ENCODE measurements at regions not wholly inside any gene's neighbourhood (a gene's known extent, or its start where the extent isn't known, plus 50 kb on each side); places are given as distances from the start of the nearest gene placed in this dataset.
"Not testable (repeated sequence)": the region's sequence is repeated elsewhere in the genome, so short reads cannot be mapped to it uniquely, and the experiment has no call there.

GRCh38 chr9:135404451-135405144 lies 75.0 kb upstream of the PPP1R26 start:
- DNase-seq (ENCODE audit: low read depth) = no peak
- TF ChIP-seq, protein P1, sequence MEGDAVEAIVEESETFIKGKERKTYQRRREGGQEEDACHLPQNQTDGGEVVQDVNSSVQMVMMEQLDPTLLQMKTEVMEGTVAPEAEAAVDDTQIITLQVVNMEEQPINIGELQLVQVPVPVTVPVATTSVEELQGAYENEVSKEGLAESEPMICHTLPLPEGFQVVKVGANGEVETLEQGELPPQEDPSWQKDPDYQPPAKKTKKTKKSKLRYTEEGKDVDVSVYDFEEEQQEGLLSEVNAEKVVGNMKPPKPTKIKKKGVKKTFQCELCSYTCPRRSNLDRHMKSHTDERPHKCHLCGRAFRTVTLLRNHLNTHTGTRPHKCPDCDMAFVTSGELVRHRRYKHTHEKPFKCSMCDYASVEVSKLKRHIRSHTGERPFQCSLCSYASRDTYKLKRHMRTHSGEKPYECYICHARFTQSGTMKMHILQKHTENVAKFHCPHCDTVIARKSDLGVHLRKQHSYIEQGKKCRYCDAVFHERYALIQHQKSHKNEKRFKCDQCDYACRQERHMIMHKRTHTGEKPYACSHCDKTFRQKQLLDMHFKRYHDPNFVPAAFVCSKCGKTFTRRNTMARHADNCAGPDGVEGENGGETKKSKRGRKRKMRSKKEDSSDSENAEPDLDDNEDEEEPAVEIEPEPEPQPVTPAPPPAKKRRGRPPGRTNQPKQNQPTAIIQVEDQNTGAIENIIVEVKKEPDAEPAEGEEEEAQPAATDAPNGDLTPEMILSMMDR (IDR thresholded peaks at IDR 0.05; ENCODE audit: insufficient read depth, low read depth, low read length, missing control alignments) = no peak
- H3K4me3 ChIP-seq (ENCODE audit: low read depth, low read length) = no peak overlapping the region

DNA sequence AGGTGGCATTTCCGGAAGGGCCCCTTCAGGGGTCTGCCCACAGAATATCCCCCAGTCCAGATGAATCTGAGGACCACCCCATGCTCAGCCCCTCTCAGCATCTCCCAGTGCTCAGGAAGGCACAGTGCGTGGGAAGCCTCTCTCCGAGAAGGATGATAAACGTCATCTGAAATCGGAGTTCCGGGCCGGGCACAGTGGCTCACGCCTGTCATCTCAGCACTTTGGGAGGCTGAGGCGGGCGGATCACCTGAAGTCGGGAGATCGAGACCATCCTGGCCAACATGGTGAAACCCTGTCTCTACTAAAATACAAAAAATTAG lies 74.5 kb upstream of the PPP1R26 start:
- not testable (repeated sequence) for DNase-seq (ENCODE audit: low read depth); H3K4me3 ChIP-seq (ENCODE audit: low read depth, low read length)

DNA sequence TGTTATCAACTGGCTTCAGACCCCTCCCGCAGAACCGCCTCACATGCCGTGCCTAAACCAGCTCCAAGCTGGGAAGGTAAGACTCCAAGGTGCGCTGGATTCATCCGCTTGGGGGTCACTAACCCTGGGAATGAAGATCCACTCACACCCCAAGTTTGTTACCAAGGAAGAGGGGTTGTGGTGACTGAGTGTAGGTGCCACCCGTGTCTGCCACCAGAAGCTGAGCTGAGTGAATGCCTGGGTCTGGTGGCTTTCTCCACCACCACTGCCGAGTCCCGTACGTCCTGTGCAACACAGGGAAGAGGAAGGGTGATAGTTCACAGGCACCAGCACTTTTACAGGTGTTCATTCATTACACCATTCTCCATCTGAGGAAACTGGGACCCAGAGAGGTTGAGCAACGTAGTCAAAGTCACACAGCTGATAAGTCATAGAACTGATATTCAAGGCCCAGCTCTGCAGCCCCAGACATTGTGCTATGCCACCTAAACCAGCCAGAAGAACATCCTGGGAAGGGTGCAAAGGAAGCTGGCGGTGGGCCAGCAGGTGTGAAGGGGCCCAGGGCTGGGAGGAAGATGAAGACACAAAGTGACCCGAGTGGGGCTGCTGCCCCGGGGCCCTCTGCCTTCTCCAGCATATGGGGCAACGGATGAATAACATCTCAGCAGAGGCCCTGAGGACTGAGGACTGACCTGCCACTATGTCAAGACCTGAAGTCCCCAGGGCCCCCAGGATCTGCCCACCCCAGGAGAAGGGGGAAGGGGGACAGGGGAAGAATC lies 70.9 kb upstream of the PPP1R26 start:
- TF ChIP-seq, protein P1 (IDR thresholded peaks at IDR 0.05; ENCODE audit: insufficient read depth, low read depth, low read length, missing control alignments) = no peak
- DNase-seq (ENCODE audit: low read depth) = no peak
- H3K4me3 ChIP-seq (ENCODE audit: low read depth, low read length) = no peak overlapping the region

- no peak overlapping the region for H3K4me3 ChIP-seq (ENCODE audit: low read depth, low read length)
- no peak for DNase-seq (ENCODE audit: low read depth)
- TF ChIP-seq, protein P1 (IDR thresholded peaks at IDR 0.05; ENCODE audit: insufficient read depth, low read depth, low read length, missing control alignments) = no peak
Measured at GRCh38 chr9:135409286-135410200, 70.0 kb upstream of the PPP1R26 start.

DNA sequence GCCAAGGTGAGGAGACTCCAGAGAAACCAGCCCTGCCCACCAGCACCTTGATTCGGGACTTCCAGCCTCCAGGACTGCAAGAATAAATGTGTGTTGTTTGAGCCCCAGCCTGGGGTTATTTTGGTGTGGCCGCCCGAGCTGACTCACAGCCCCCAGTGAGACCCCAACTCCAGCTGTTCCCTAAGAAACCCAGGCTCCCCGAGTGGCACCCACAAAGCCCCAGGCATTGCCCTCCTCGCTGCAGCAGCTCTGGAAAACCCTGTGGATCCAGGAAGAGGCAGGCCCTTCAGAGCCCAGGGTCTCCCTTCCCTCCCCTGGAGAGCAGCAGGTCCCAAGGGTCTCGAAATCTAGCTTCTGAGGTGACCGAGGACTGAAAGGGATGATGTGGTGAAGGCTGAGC lies 69.2 kb upstream of the PPP1R26 start:
- DNase-seq (ENCODE audit: low read depth) = no peak
- TF ChIP-seq, protein P1 (IDR thresholded peaks at IDR 0.05; ENCODE audit: insufficient read depth, low read depth, low read length, missing control alignments) = no peak
- H3K4me3 ChIP-seq (ENCODE audit: low read depth, low read length) = no peak overlapping the region

GRCh38 chr9:135410831-135411473 lies 68.6 kb upstream of the PPP1R26 start:
- no peak for DNase-seq (ENCODE audit: low read depth)
- TF ChIP-seq, protein P1 (IDR thresholded peaks at IDR 0.05; ENCODE audit: insufficient read depth, low read depth, low read length, missing control alignments) = no peak
- H3K4me3 ChIP-seq (ENCODE audit: low read depth, low read length) = no peak overlapping the region

- not testable (repeated sequence) for H3K4me3 ChIP-seq (ENCODE audit: low read depth, low read length); DNase-seq (ENCODE audit: low read depth)
Measured at GRCh38 chr9:135411605-135412004, 68.0 kb upstream of the PPP1R26 start.
